KMS-11 (cell line): ENCODE measurements at regions not wholly inside any gene's neighbourhood (a gene's known extent, or its start where the extent isn't known, plus 50 kb on each side); places are given as distances from the start of the nearest gene placed in this dataset.

ENCODE experiments used
- H2AFZ ChIP-seq: fragments of 200-600 bp; sonication (generic); 2 replicates; pipeline ENCODE4 v1.6.1; 2016; ENCODE audit warnings: antibody characterized with exemption, mixed run types, low read depth
- H3K27ac ChIP-seq: fragments of 200-600 bp; sonication (generic); 2 replicates; pipeline ENCODE4 v1.6.1; 2016; ENCODE audit warnings: mild to moderate bottlenecking, mixed run types
- H3K27me3 ChIP-seq: fragments of 200-600 bp; sonication (generic); 2 replicates; pipeline ENCODE4 v1.6.1; 2017; ENCODE audit warnings: mild to moderate bottlenecking, low read depth, mixed run types, moderate library complexity; ENCODE audit not compliant: insufficient read depth
- H3K36me3 ChIP-seq: fragments of 200-600 bp; sonication (generic); 2 replicates; pipeline ENCODE4 v1.6.1; 2017; ENCODE audit warnings: mild to moderate bottlenecking, mixed run types; ENCODE audit not compliant: insufficient read depth
- H3K4me1 ChIP-seq: fragments of 200-600 bp; sonication (generic); 2 replicates; pipeline ENCODE4 v1.6.1; 2016; ENCODE audit warnings: mild to moderate bottlenecking, low read depth, mixed run types; ENCODE audit not compliant: poor library complexity, severe bottlenecking
- H3K4me2 ChIP-seq: fragments of 200-600 bp; sonication (generic); 2 replicates; pipeline ENCODE4 v1.7.0; 2016; ENCODE audit warnings: mild to moderate bottlenecking, mixed run types
- H3K4me3 ChIP-seq: fragments of 200-600 bp; sonication (generic); IDR thresholded peaks from 2 replicates; pipeline ENCODE4 v1.6.1; 2017; ENCODE audit warnings: low read depth, low read length, mixed read lengths; ENCODE audit not compliant: insufficient read depth
- H3K79me2 ChIP-seq: fragments of 200-600 bp; sonication (generic); 2 replicates; pipeline ENCODE4 v1.6.1; 2016; ENCODE audit warnings: low read depth, mixed run types; ENCODE audit not compliant: insufficient read depth
- H3K9ac ChIP-seq: fragments of 200-600 bp; sonication (generic); 2 replicates; pipeline ENCODE4 v1.6.1; 2016; ENCODE audit warnings: mild to moderate bottlenecking, mixed run types
- H4K20me1 ChIP-seq: fragments of 200-600 bp; sonication (generic); 2 replicates; pipeline ENCODE4 v1.6.1; 2016; ENCODE audit warnings: mild to moderate bottlenecking, mixed run types; ENCODE audit not compliant: insufficient read depth
- TF ChIP-seq, protein P1 (sequence below): fragments of 200-600 bp; sonication (generic); conservative IDR thresholded peaks from 2 replicates; pipeline ENCODE4 v1.6.1; 2017; ENCODE audit warnings: low read depth, mild to moderate bottlenecking, antibody characterized with exemption, low read length, moderate library complexity, mixed read lengths

DNA sequence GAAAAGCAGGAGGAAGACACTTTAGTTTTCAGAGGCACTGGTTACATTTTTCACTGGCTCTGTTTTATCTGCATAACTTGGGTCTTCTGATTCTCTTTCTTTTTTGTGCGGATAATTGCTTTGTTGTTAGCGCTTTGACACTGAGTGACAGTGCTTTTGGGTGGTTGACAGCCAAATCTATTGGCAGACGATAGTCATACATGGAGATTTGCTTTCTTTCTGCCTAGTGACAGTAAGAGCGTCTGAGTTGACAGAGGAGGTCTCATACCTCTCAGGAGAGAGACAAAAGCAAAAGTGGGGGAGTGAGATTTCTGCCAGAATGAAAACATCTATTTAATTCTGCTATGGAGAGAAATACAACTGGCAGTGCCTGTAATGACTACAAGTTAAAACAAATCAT lies 2278.0 kb upstream of the WWC1 start:
- Histone ChIP-seq H3K4me3 (no peak overlapping the region), H3K27ac (no peak overlapping the region), H2AFZ (no peak overlapping the region), H3K27me3 (no peaks in the 10 kb centered on the region), H4K20me1 (no peaks in the 10 kb centered on the region), H3K4me1 (no peaks in the 10 kb centered on the region), H3K36me3 (no peaks in the 10 kb centered on the region), H3K4me2 (no peak overlapping the region), H3K79me2 (no peaks in the 10 kb centered on the region), H3K9ac (no peak overlapping the region)
- TF ChIP-seq, protein P1, sequence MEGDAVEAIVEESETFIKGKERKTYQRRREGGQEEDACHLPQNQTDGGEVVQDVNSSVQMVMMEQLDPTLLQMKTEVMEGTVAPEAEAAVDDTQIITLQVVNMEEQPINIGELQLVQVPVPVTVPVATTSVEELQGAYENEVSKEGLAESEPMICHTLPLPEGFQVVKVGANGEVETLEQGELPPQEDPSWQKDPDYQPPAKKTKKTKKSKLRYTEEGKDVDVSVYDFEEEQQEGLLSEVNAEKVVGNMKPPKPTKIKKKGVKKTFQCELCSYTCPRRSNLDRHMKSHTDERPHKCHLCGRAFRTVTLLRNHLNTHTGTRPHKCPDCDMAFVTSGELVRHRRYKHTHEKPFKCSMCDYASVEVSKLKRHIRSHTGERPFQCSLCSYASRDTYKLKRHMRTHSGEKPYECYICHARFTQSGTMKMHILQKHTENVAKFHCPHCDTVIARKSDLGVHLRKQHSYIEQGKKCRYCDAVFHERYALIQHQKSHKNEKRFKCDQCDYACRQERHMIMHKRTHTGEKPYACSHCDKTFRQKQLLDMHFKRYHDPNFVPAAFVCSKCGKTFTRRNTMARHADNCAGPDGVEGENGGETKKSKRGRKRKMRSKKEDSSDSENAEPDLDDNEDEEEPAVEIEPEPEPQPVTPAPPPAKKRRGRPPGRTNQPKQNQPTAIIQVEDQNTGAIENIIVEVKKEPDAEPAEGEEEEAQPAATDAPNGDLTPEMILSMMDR: no peak

- TF ChIP-seq, protein P1: no peak
Measured at GRCh38 chr5:166014256-166014655, 2277.2 kb upstream of the WWC1 start.

GRCh38 chr5:166018716-166019115 lies 2272.7 kb upstream of the WWC1 start:
- no peak overlapping the region for H3K4me2 ChIP-seq
- no peak overlapping the region for H3K4me3 ChIP-seq
- H3K79me2 ChIP-seq: no peaks in the 10 kb centered on the region
- H4K20me1 ChIP-seq: no peaks in the 10 kb centered on the region
- no peaks in the 10 kb centered on the region for H3K27me3 ChIP-seq
- no peaks in the 10 kb centered on the region for H3K36me3 ChIP-seq
- H3K27ac ChIP-seq: no peak overlapping the region
- H2AFZ ChIP-seq: no peak overlapping the region
- no peak overlapping the region for H3K9ac ChIP-seq
- TF ChIP-seq, protein P1: no peak
- no peaks in the 10 kb centered on the region for H3K4me1 ChIP-seq

More at GRCh38 chr5:166014256-166014655, 2277.2 kb upstream of the WWC1 start:
- no peaks in the 10 kb centered on the region for H3K27me3 ChIP-seq
- H3K27ac ChIP-seq: no peak overlapping the region
- no peak overlapping the region for H3K4me3 ChIP-seq
- no peaks in the 10 kb centered on the region for H3K79me2 ChIP-seq
- H2AFZ ChIP-seq: no peak overlapping the region
- no peaks in the 10 kb centered on the region for H3K4me1 ChIP-seq
- no peaks in the 10 kb centered on the region for H4K20me1 ChIP-seq
- no peak overlapping the region for H3K4me2 ChIP-seq
- no peaks in the 10 kb centered on the region for H3K36me3 ChIP-seq
- no peak overlapping the region for H3K9ac ChIP-seq

DNA sequence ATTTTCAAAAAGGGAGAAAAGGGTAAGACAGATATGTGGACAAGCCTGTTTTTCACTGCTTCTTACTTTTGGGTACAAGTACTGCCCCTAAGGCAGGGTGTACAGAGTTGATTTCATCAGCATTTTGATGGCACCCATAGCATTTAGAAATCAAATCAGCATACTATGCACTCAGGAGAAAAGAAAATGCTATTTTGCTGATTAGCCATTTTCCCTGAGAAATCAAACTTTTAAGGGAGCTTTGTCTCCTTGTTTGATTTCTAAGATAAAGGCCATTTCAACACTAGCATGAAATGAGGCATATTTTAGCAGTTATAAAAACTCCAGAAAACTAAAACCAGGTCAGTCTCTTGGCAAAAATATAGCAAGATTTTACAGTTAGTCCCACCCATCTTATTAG lies 2269.4 kb upstream of the WWC1 start:
- no peaks in the 10 kb centered on the region for H3K4me1 ChIP-seq
- H3K79me2 ChIP-seq: no peaks in the 10 kb centered on the region
- no peaks in the 10 kb centered on the region for H3K36me3 ChIP-seq
- H3K4me2 ChIP-seq: no peak overlapping the region
- H3K4me3 ChIP-seq: no peak overlapping the region
- H3K9ac ChIP-seq: no peak overlapping the region
- no peak overlapping the region for H3K27ac ChIP-seq
- H3K27me3 ChIP-seq: no peaks in the 10 kb centered on the region
- TF ChIP-seq, protein P1: no peak
- no peak overlapping the region for H2AFZ ChIP-seq
- H4K20me1 ChIP-seq: no peaks in the 10 kb centered on the region
